Neutrophil (primary cell): ENCODE measurements at regions not wholly inside any gene's neighbourhood (a gene's known extent, or its start where the extent isn't known, plus 50 kb on each side); places are given as distances from the start of the nearest gene placed in this dataset.
"Not testable (repeated sequence)": the region's sequence is repeated elsewhere in the genome, so short reads cannot be mapped to it uniquely, and the experiment has no call there.

Experiments
- H3K27ac ChIP-seq: fragments of 200-600 bp; sonication (generic); 2 replicates; pipeline ENCODE4 v1.5.1; 2016; ENCODE audit warnings: mild to moderate bottlenecking, moderate library complexity
- H3K27me3 ChIP-seq: fragments of 200-600 bp; sonication (generic); 2 replicates; pipeline ENCODE4 v1.6.0; 2016; ENCODE audit warnings: mild to moderate bottlenecking
- H3K36me3 ChIP-seq: fragments of 200-600 bp; sonication (generic); 2 replicates; pipeline ENCODE4 v1.5.1; 2017
- H3K4me1 ChIP-seq, 2 experiments: fragments of 200-600 bp in 1 of 2; sonication (generic) in 1 of 2; 1 replicate in 1 of 2; 2 replicates in 1 of 2; pipeline versions ENCODE4 v1.5.1 to v1.6.1; 2013 to 2016; ENCODE audit warnings: low read depth in 1 of 2, low read length in 1 of 2, mild to moderate bottlenecking in 1 of 2, moderate library complexity in 1 of 2; ENCODE audit not compliant: control insufficient read depth in 1 of 2, insufficient read depth in 1 of 2
- H3K4me3 ChIP-seq, 2 experiments: fragments of 200-600 bp in 1 of 2; sonication (generic) in 1 of 2; 1 replicate in 1 of 2; 2 replicates in 1 of 2; pipeline ENCODE4 v1.5.1; 2013 to 2016; ENCODE audit warnings: low read depth in 1 of 2, low read length in 1 of 2, mild to moderate bottlenecking in 1 of 2, moderate library complexity in 1 of 2
- H3K9me3 ChIP-seq: fragments of 200-600 bp; sonication (generic); 2 replicates; pipeline ENCODE4 v1.5.1; 2016
- CTCF ChIP-seq: fragments of 200-600 bp; sonication (generic); IDR thresholded peaks from 2 replicates; pipeline ENCODE4 v1.5.1; 2016; ENCODE audit warnings: antibody characterized with exemption

- Histone ChIP-seq H3K9me3 (no peaks in the 10 kb centered on the region), H3K36me3 (no peaks in the 10 kb centered on the region), H3K27me3 (no peaks in the 10 kb centered on the region), H3K4me3 (no peak overlapping the region), H3K27ac (no peak overlapping the region), H3K4me1 (no peaks in the 10 kb centered on the region)
- TF ChIP-seq CTCF, result no peak
These were observed 417.8 kb upstream of the GBE1 start for GRCh38 chr3:82179291-82179690.

- H3K27ac ChIP-seq, result no peak overlapping the region
- H3K36me3 ChIP-seq, result no peaks in the 10 kb centered on the region
- no peak overlapping the region for H3K4me3 ChIP-seq
- H3K4me1 ChIP-seq, result no peaks in the 10 kb centered on the region
- no peak for TF ChIP-seq CTCF
- H3K27me3 ChIP-seq, result no peaks in the 10 kb centered on the region
- H3K9me3 ChIP-seq, result no peaks in the 10 kb centered on the region
These were observed 416.8 kb upstream of the GBE1 start for GRCh38 chr3:82178291-82178690.

GRCh38 chr3:82177774-82178173, 416.3 kb upstream of the GBE1 start:
- H3K4me1 ChIP-seq, result no peaks in the 10 kb centered on the region
- TF ChIP-seq CTCF, result no peak
- no peak overlapping the region for H3K27ac ChIP-seq
- H3K9me3 ChIP-seq, result no peaks in the 10 kb centered on the region
- no peaks in the 10 kb centered on the region for H3K27me3 ChIP-seq
- H3K36me3 ChIP-seq, result no peaks in the 10 kb centered on the region
- no peak overlapping the region for H3K4me3 ChIP-seq

- Histone ChIP-seq H3K27ac (no peak overlapping the region), H3K4me1 (no peaks in the 10 kb centered on the region), H3K4me3 (no peak overlapping the region), H3K9me3 (no peaks in the 10 kb centered on the region), H3K27me3 (no peaks in the 10 kb centered on the region), H3K36me3 (no peaks in the 10 kb centered on the region)
- TF ChIP-seq CTCF, result no peak
These were observed 403.8 kb upstream of the GBE1 start for GRCh38 chr3:82165266-82165665.

GRCh38 chr3:82163907-82164520, 402.6 kb upstream of the GBE1 start:
- H3K27ac ChIP-seq, result no peak overlapping the region
- no peak for TF ChIP-seq CTCF

GRCh38 chr3:82157952-82158351, 396.5 kb upstream of the GBE1 start:
- H3K27me3 ChIP-seq, result no peaks in the 10 kb centered on the region
- H3K4me3 ChIP-seq, result no peak overlapping the region
- H3K27ac ChIP-seq, result no peak overlapping the region
- H3K9me3 ChIP-seq, result no peaks in the 10 kb centered on the region
- TF ChIP-seq CTCF, result no peak
- no peaks in the 10 kb centered on the region for H3K4me1 ChIP-seq
- no peaks in the 10 kb centered on the region for H3K36me3 ChIP-seq

More at GRCh38 chr3:82163907-82164520, 402.6 kb upstream of the GBE1 start:
- H3K9me3 ChIP-seq, result no peaks in the 10 kb centered on the region
- no peaks in the 10 kb centered on the region for H3K27me3 ChIP-seq
- no peaks in the 10 kb centered on the region for H3K36me3 ChIP-seq
- H3K4me3 ChIP-seq, result no peak overlapping the region
- no peaks in the 10 kb centered on the region for H3K4me1 ChIP-seq

GRCh38 chr3:82153892-82154291, 392.4 kb upstream of the GBE1 start:
- H3K4me3 ChIP-seq, H3K27me3 ChIP-seq, H3K4me1 ChIP-seq, H3K27ac ChIP-seq, H3K9me3 ChIP-seq, H3K36me3 ChIP-seq: not testable (repeated sequence)
